ENCODE measurements at regions not wholly inside any gene's neighbourhood (a gene's known extent, or its start where the extent isn't known, plus 50 kb on each side); places are given as distances from the start of the nearest gene placed in this dataset.

GRCh38 chr2:46814160-46814961 is 101.2 kb downstream of the MCFD2 start:
- FAIRE-seq (no peak), DNase-seq (ENCODE audit: low spot score in 2 of 2) (no peak)

- DNase-seq (ENCODE audit: low spot score in 2 of 2) (no peak), FAIRE-seq (no peak)
Observed at GRCh38 chr2:46813680-46814079, 101.9 kb downstream of the MCFD2 start.

- FAIRE-seq (no peak), DNase-seq (ENCODE audit: low spot score in 2 of 2) (no peak)
Observed at GRCh38 chr2:46813020-46813415, 102.6 kb downstream of the MCFD2 start.
